ENCODE measurements at regions not wholly inside any gene's neighbourhood (a gene's known extent, or its start where the extent isn't known, plus 50 kb on each side); places are given as distances from the start of the nearest gene placed in this dataset.
"Not testable (repeated sequence)": the region's sequence is repeated elsewhere in the genome, so short reads cannot be mapped to it uniquely, and the experiment has no call there.

- DNase-seq: no peak
These were observed 222.5 kb upstream of the TCERG1L start for GRCh38 chr10:131533846-131534526.

GRCh38 chr10:131534836-131535235, 223.3 kb upstream of the TCERG1L start:
- DNase-seq: no peak

GRCh38 chr10:131536676-131537075, 225.2 kb upstream of the TCERG1L start:
- no peak for DNase-seq

GRCh38 chr10:131537281-131537680, 225.8 kb upstream of the TCERG1L start:
- DNase-seq: no peak

- DNase-seq: no peak
These were observed 233.0 kb upstream of the TCERG1L start for GRCh38 chr10:131544495-131544894.

- no peak for DNase-seq
These were observed 234.7 kb upstream of the TCERG1L start for GRCh38 chr10:131546086-131546810.

GRCh38 chr10:131547129-131547799, 235.7 kb upstream of the TCERG1L start:
- no peak for DNase-seq

GRCh38 chr10:131548176-131548575, 236.7 kb upstream of the TCERG1L start:
- no peak for DNase-seq

- DNase-seq: no peak
These were observed 237.6 kb upstream of the TCERG1L start for GRCh38 chr10:131549116-131549515.

- DNase-seq: no peak
These were observed 241.6 kb upstream of the TCERG1L start for GRCh38 chr10:131553121-131553520.

- DNase-seq: no peak
These were observed 242.1 kb upstream of the TCERG1L start for GRCh38 chr10:131553581-131553980.

GRCh38 chr10:131554821-131555220, 243.3 kb upstream of the TCERG1L start:
- DNase-seq: no peak

GRCh38 chr10:131555406-131555805, 243.9 kb upstream of the TCERG1L start:
- no peak for DNase-seq

GRCh38 chr10:131556061-131556896, 244.8 kb upstream of the TCERG1L start:
- no peak for DNase-seq

GRCh38 chr10:131556897-131557495, 245.5 kb upstream of the TCERG1L start:
- DNase-seq: no peak

GRCh38 chr10:131557956-131558355, 246.4 kb upstream of the TCERG1L start:
- DNase-seq: not testable (repeated sequence)

GRCh38 chr10:131559450-131559911, 248.0 kb upstream of the TCERG1L start:
- no peak for DNase-seq

GRCh38 chr10:131560166-131560565, 248.6 kb upstream of the TCERG1L start:
- DNase-seq: no peak

- no peak for DNase-seq
These were observed 249.3 kb upstream of the TCERG1L start for GRCh38 chr10:131560706-131561355.

- DNase-seq: no peak
These were observed 250.4 kb upstream of the TCERG1L start for GRCh38 chr10:131561897-131562296.

- DNase-seq: no peak
These were observed 251.9 kb upstream of the TCERG1L start for GRCh38 chr10:131563411-131563810.
